OCI-LY7 (cell line): ENCODE measurements at regions not wholly inside any gene's neighbourhood (a gene's known extent, or its start where the extent isn't known, plus 50 kb on each side); places are given as distances from the start of the nearest gene placed in this dataset.

Source experiments
- BruUV-seq: library from RNA; stranded (reverse); fragments of 400-500 nt; replicated peaks from 2 replicates; lab custom pipeline; 2021; lab: Mats Ljungman, UMichigan
- CTCF ChIA-PET: fragments of 300-600 bp; sonication (Branson Sonifier 250); formaldehyde crosslinking; loops from one replicate; lab custom pipeline; 2022; ENCODE audit warnings: antibody characterized with exemption; ENCODE audit not compliant: unreplicated experiment; lab: Charles Lee
- POLR2A ChIA-PET: fragments of 300-600 bp; sonication (Branson Sonifier 250); formaldehyde crosslinking; loops from one replicate; lab custom pipeline; 2022; ENCODE audit warnings: antibody characterized with exemption; lab: Charles Lee
- DNase-seq: peaks from one replicate; pipeline ENCODE4 v3.0.0-alpha.2; 2015; ENCODE audit warnings: low spot score
- H2AFZ ChIP-seq: fragments of 200-600 bp; sonication (generic), shearing (Covaris generic); 2 replicates; pipeline ENCODE4 v1.6.1; 2014; ENCODE audit warnings: mild to moderate bottlenecking, antibody characterized with exemption, low read length, moderate library complexity
- H3K27ac ChIP-seq: fragments of 200-600 bp; sonication (generic); 2 replicates; pipeline ENCODE4 v1.5.1; 2014; ENCODE audit warnings: mixed run types, low read depth, mild to moderate bottlenecking, moderate library complexity, low read length, inconsistent platforms; ENCODE audit not compliant: poor library complexity, severe bottlenecking
- H3K36me3 ChIP-seq: fragments of 200-600 bp; sonication (generic); 2 replicates; pipeline ENCODE4 v1.6.1; 2014; ENCODE audit warnings: mild to moderate bottlenecking, antibody characterized with exemption, low read length, moderate library complexity, mixed read lengths; ENCODE audit not compliant: insufficient read depth
- H3K4me1 ChIP-seq: fragments of 200-600 bp; sonication (generic); 2 replicates; pipeline ENCODE4 v1.5.1; 2014; ENCODE audit warnings: mild to moderate bottlenecking, low read length; ENCODE audit not compliant: insufficient read depth, poor library complexity, severe bottlenecking
- H3K4me2 ChIP-seq: fragments of 200-600 bp; sonication (generic); 2 replicates; pipeline ENCODE4 v1.6.1; 2014; ENCODE audit warnings: mild to moderate bottlenecking, low read length
- H3K4me3 ChIP-seq: fragments of 200-600 bp; sonication (generic); 2 replicates; pipeline ENCODE4 v1.5.1; 2014; ENCODE audit warnings: mild to moderate bottlenecking, low read depth, low read length; ENCODE audit not compliant: poor library complexity, severe bottlenecking
- H3K79me2 ChIP-seq: fragments of 200-600 bp; sonication (generic); 2 replicates; pipeline ENCODE4 v1.6.1; 2016; ENCODE audit warnings: low read depth, mild to moderate bottlenecking, low read length, moderate library complexity, mixed read lengths; ENCODE audit not compliant: insufficient read depth
- H3K9me2 ChIP-seq: fragments of 200-600 bp; sonication (generic); 2 replicates; pipeline ENCODE4 v1.6.1; 2016; ENCODE audit warnings: mild to moderate bottlenecking, low read length, mixed read lengths; ENCODE audit not compliant: insufficient read depth
- H3K9me3 ChIP-seq: fragments of 200-600 bp; sonication (generic); 2 replicates; pipeline ENCODE4 v1.6.1; 2014; ENCODE audit warnings: mild to moderate bottlenecking, mixed run types, low read length, mixed read lengths
- H4K20me1 ChIP-seq: fragments of 200-600 bp; sonication (generic); 2 replicates; pipeline ENCODE4 v1.6.1; 2014; ENCODE audit warnings: mild to moderate bottlenecking, antibody characterized with exemption, low read length, moderate library complexity, mixed read lengths; ENCODE audit not compliant: insufficient read depth
- EZH2phosphoT487 ChIP-seq: fragments of 200-600 bp; sonication (generic); IDR thresholded peaks from 2 replicates; pipeline ENCODE4 v1.6.1; 2018; ENCODE audit warnings: low read depth, borderline replicate concordance, mild to moderate bottlenecking, mixed run types, antibody characterized with exemption, low read length, moderate library complexity, mixed read lengths
- intact Hi-C: fragments of 100-400 bp; cut with micrococcal nuclease; formaldehyde crosslinking; loops from one replicate; pipeline ENCODE4 v1.10.0; 2022; ENCODE audit not compliant: unreplicated experiment
- TF ChIP-seq, protein P1 (sequence below): fragments of 200-600 bp; sonication (generic); conservative IDR thresholded peaks from 2 replicates; pipeline ENCODE4 v1.5.1; 2014; ENCODE audit warnings: mild to moderate bottlenecking, antibody characterized with exemption, low read length, moderate library complexity, mixed read lengths

DNA sequence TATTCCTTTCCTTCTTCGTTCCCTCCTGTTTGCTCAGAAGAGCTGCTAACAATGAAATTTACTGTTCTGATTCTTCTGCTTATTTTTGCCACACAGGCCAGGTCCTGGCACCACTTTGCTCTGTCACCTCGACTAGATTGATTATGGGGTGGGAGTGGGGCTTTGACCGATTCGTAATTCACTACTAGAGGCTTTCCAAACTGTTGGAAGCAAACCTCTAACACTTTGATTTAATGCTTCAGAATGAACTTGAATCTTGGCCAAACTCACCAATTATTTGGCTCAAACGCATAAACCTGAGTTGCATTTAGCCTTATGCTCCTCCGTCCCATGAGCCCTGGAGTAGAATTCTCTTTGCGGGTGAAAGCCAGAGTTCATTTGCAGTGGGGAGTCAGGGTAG is 476.2 kb upstream of the FZD8 start:
- no peaks in the 10 kb centered on the region for H4K20me1 ChIP-seq
- no TSS peak for BruUV-seq
- no peak for DNase-seq
- no peaks in the 10 kb centered on the region for H3K9me2 ChIP-seq
- TF ChIP-seq, protein P1, sequence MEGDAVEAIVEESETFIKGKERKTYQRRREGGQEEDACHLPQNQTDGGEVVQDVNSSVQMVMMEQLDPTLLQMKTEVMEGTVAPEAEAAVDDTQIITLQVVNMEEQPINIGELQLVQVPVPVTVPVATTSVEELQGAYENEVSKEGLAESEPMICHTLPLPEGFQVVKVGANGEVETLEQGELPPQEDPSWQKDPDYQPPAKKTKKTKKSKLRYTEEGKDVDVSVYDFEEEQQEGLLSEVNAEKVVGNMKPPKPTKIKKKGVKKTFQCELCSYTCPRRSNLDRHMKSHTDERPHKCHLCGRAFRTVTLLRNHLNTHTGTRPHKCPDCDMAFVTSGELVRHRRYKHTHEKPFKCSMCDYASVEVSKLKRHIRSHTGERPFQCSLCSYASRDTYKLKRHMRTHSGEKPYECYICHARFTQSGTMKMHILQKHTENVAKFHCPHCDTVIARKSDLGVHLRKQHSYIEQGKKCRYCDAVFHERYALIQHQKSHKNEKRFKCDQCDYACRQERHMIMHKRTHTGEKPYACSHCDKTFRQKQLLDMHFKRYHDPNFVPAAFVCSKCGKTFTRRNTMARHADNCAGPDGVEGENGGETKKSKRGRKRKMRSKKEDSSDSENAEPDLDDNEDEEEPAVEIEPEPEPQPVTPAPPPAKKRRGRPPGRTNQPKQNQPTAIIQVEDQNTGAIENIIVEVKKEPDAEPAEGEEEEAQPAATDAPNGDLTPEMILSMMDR: no peak
- no peak for TF ChIP-seq EZH2phosphoT487
- intact Hi-C loops: no loop called here
- H3K36me3 ChIP-seq: no peaks in the 10 kb centered on the region
- no peaks in the 10 kb centered on the region for H3K79me2 ChIP-seq
- POLR2A ChIA-PET: interaction anchor here (0.6 kb wide), 1 partner anchor 182 kb away, joined by 3 read pairs; no protein-coding TSS in a partner anchor
- no peaks in the 10 kb centered on the region for H3K9me3 ChIP-seq
- CTCF ChIA-PET: no interaction called here
- no peak overlapping the region for H3K4me2 ChIP-seq
- no peak overlapping the region for H2AFZ ChIP-seq
- no peaks in the 10 kb centered on the region for H3K4me1 ChIP-seq
- no peak overlapping the region for H3K4me3 ChIP-seq
- no peak overlapping the region for H3K27ac ChIP-seq

DNA sequence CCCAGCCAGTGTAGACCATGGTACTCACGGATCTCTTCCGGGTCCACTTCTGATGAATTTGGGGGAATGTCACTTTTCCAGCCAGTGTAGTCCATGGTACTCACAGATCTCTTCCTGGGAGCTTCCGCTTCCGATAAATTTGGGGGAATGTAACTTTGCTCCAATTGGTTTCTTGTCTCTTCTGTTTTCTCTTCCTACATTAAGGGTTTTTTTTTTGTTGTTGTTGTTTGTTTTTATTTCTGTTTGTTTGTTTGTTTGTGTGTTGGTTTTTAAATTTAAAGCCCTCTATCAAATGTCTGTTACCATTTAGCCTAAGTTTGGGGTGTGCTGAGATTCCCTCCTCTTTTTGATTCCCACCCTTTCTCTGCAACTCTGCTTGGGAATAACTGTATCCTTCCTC is 475.8 kb upstream of the FZD8 start:
- Histone ChIP-seq H3K4me3 (no peak overlapping the region), H3K9me2 (no peaks in the 10 kb centered on the region), H3K79me2 (no peaks in the 10 kb centered on the region), H2AFZ (no peak overlapping the region), H3K9me3 (no peaks in the 10 kb centered on the region), H3K27ac (no peak overlapping the region), H3K36me3 (no peaks in the 10 kb centered on the region), H3K4me2 (no peak overlapping the region), H3K4me1 (no peaks in the 10 kb centered on the region), H4K20me1 (no peaks in the 10 kb centered on the region)
- TF ChIP-seq EZH2phosphoT487: no peak
- TF ChIP-seq, protein P1: no peak
- ChIA-PET CTCF (no interaction called here), POLR2A (interaction anchor here (0.6 kb wide), 1 partner anchor 183 kb away, joined by 3 read pairs; no protein-coding TSS in a partner anchor)
- BruUV-seq: no TSS peak
- intact Hi-C loops: no loop called here
- DNase-seq: no peak

- intact Hi-C loops: no loop called here
- TF ChIP-seq, protein P1: no peak
- no peak for TF ChIP-seq EZH2phosphoT487
- ChIA-PET CTCF (no interaction called here), POLR2A (no interaction called here)
- Histone ChIP-seq H2AFZ (no peak overlapping the region), H3K79me2 (no peaks in the 10 kb centered on the region), H3K4me2 (no peak overlapping the region), H4K20me1 (no peaks in the 10 kb centered on the region), H3K9me2 (no peaks in the 10 kb centered on the region), H3K4me1 (no peaks in the 10 kb centered on the region), H3K27ac (no peak overlapping the region), H3K9me3 (no peaks in the 10 kb centered on the region), H3K4me3 (no peak overlapping the region), H3K36me3 (no peaks in the 10 kb centered on the region)
- BruUV-seq: no TSS peak
- no peak for DNase-seq
Measured at GRCh38 chr10:36117231-36117630, 475.1 kb upstream of the FZD8 start.
